KMS-11 (cell line): ENCODE measurements at regions not wholly inside any gene's neighbourhood (a gene's known extent, or its start where the extent isn't known, plus 50 kb on each side); places are given as distances from the start of the nearest gene placed in this dataset.

Experiments used
- H2AFZ ChIP-seq: fragments of 200-600 bp; sonication (generic); 2 replicates; pipeline ENCODE4 v1.6.1; 2016; ENCODE audit warnings: antibody characterized with exemption, mixed run types, low read depth
- H3K27ac ChIP-seq: fragments of 200-600 bp; sonication (generic); 2 replicates; pipeline ENCODE4 v1.6.1; 2016; ENCODE audit warnings: mild to moderate bottlenecking, mixed run types
- H3K27me3 ChIP-seq: fragments of 200-600 bp; sonication (generic); 2 replicates; pipeline ENCODE4 v1.6.1; 2017; ENCODE audit warnings: mild to moderate bottlenecking, low read depth, mixed run types, moderate library complexity; ENCODE audit not compliant: insufficient read depth
- H3K36me3 ChIP-seq: fragments of 200-600 bp; sonication (generic); 2 replicates; pipeline ENCODE4 v1.6.1; 2017; ENCODE audit warnings: mild to moderate bottlenecking, mixed run types; ENCODE audit not compliant: insufficient read depth
- H3K4me1 ChIP-seq: fragments of 200-600 bp; sonication (generic); 2 replicates; pipeline ENCODE4 v1.6.1; 2016; ENCODE audit warnings: mild to moderate bottlenecking, low read depth, mixed run types; ENCODE audit not compliant: poor library complexity, severe bottlenecking
- H3K4me2 ChIP-seq: fragments of 200-600 bp; sonication (generic); 2 replicates; pipeline ENCODE4 v1.7.0; 2016; ENCODE audit warnings: mild to moderate bottlenecking, mixed run types
- H3K4me3 ChIP-seq: fragments of 200-600 bp; sonication (generic); IDR thresholded peaks from 2 replicates; pipeline ENCODE4 v1.6.1; 2017; ENCODE audit warnings: low read depth, low read length, mixed read lengths; ENCODE audit not compliant: insufficient read depth
- H3K79me2 ChIP-seq: fragments of 200-600 bp; sonication (generic); 2 replicates; pipeline ENCODE4 v1.6.1; 2016; ENCODE audit warnings: low read depth, mixed run types; ENCODE audit not compliant: insufficient read depth
- H3K9ac ChIP-seq: fragments of 200-600 bp; sonication (generic); 2 replicates; pipeline ENCODE4 v1.6.1; 2016; ENCODE audit warnings: mild to moderate bottlenecking, mixed run types
- H4K20me1 ChIP-seq: fragments of 200-600 bp; sonication (generic); 2 replicates; pipeline ENCODE4 v1.6.1; 2016; ENCODE audit warnings: mild to moderate bottlenecking, mixed run types; ENCODE audit not compliant: insufficient read depth
- TF ChIP-seq, protein P1 (sequence below): fragments of 200-600 bp; sonication (generic); conservative IDR thresholded peaks from 2 replicates; pipeline ENCODE4 v1.6.1; 2017; ENCODE audit warnings: low read depth, mild to moderate bottlenecking, antibody characterized with exemption, low read length, moderate library complexity, mixed read lengths

DNA sequence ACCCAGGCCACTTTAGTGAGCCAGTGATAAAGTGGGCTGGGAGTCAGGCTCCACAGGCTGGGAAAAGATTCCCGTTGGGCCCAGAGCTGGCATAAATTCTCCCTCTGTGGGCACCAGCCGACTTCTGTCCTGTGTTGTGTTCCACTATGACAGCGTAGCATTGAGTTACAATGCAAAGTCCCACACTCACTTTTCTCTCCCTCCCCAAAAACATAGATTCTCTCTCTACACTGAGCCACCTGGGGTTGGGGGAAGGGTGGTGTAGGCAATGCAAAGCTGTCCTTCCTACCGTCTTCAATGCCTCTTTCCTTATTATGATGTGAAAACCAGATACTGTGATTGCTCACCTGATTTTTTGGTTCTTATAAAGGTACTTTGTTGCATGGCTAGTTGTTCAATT, 566.2 kb downstream of the RAPGEF2 start:
- Histone ChIP-seq H3K36me3 (no peaks in the 10 kb centered on the region), H4K20me1 (no peaks in the 10 kb centered on the region), H3K4me3 (no peak overlapping the region), H3K27me3 (no peaks in the 10 kb centered on the region), H3K9ac (no peak overlapping the region), H2AFZ (no peak overlapping the region), H3K4me1 (no peaks in the 10 kb centered on the region), H3K4me2 (no peak overlapping the region), H3K79me2 (no peaks in the 10 kb centered on the region), H3K27ac (no peak overlapping the region)
- TF ChIP-seq, protein P1, sequence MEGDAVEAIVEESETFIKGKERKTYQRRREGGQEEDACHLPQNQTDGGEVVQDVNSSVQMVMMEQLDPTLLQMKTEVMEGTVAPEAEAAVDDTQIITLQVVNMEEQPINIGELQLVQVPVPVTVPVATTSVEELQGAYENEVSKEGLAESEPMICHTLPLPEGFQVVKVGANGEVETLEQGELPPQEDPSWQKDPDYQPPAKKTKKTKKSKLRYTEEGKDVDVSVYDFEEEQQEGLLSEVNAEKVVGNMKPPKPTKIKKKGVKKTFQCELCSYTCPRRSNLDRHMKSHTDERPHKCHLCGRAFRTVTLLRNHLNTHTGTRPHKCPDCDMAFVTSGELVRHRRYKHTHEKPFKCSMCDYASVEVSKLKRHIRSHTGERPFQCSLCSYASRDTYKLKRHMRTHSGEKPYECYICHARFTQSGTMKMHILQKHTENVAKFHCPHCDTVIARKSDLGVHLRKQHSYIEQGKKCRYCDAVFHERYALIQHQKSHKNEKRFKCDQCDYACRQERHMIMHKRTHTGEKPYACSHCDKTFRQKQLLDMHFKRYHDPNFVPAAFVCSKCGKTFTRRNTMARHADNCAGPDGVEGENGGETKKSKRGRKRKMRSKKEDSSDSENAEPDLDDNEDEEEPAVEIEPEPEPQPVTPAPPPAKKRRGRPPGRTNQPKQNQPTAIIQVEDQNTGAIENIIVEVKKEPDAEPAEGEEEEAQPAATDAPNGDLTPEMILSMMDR: no peak

DNA sequence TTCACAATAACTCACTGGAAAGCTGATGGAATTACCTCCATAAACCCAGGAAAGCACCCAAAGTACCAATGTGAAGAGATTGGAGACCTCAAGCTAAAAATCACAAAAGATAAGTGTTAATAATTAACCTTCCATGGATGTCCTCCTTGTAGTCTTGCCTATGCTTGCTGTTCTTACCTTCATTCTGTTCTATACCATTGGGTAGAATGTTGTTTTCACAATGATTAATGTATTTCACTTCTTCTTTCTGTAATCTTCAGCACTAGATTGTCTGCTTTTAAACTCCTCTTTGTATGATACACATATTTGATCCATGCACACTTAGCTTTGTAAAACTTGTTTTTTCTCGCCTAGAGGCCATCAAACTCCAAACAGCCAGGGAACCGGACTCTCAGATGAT, 570.3 kb downstream of the RAPGEF2 start:
- Histone ChIP-seq H2AFZ (no peak overlapping the region), H3K27ac (no peak overlapping the region), H3K4me3 (no peak overlapping the region), H3K4me2 (no peak overlapping the region), H3K79me2 (no peaks in the 10 kb centered on the region), H3K9ac (no peak overlapping the region), H4K20me1 (no peaks in the 10 kb centered on the region), H3K4me1 (no peaks in the 10 kb centered on the region), H3K27me3 (no peaks in the 10 kb centered on the region), H3K36me3 (no peaks in the 10 kb centered on the region)
- TF ChIP-seq, protein P1: no peak

DNA sequence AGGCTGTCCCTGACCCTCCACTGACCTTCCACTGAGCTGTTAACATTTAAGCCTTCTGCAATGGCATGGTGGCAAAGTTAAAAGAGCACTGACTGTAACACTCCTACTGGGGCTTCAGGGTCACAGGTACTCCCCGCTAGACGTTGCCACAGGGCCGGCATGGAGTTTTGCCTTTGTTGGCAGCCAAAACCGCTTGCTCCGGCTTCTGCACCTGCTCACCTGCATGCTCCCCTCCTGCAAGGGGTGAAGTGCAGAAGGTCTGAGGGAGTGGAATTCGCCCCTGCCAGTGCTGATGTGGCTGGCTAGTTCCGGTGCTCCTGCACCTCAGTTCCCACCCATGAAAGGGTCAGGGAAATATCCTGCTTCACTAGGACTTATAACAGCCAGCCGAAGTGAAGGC, 571.4 kb downstream of the RAPGEF2 start:
- no peaks in the 10 kb centered on the region for H4K20me1 ChIP-seq
- no peak overlapping the region for H3K9ac ChIP-seq
- no peaks in the 10 kb centered on the region for H3K4me1 ChIP-seq
- no peaks in the 10 kb centered on the region for H3K27me3 ChIP-seq
- no peak overlapping the region for H3K4me2 ChIP-seq
- no peak overlapping the region for H3K4me3 ChIP-seq
- no peaks in the 10 kb centered on the region for H3K79me2 ChIP-seq
- no peaks in the 10 kb centered on the region for H3K36me3 ChIP-seq
- no peak overlapping the region for H2AFZ ChIP-seq
- no peak overlapping the region for H3K27ac ChIP-seq
- TF ChIP-seq, protein P1: no peak

DNA sequence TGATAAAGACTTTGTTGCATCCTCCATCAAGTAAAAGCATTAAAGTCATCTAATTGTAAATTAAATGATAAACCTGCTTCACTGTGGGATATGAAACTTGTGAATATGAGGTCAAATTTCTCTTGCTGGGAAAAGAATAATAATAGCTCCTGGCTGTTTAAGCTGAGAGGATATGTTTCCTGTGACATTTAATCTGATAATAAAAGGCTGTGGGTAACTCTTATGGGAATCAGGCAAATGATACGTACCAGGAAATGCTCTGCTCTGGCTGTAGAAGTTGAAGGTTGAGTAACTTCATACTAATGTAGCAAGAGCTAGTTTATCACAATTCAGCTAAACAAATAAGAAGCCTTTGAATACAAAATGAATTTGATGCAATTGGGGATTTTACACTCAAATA, 574.6 kb downstream of the RAPGEF2 start:
- TF ChIP-seq, protein P1: no peak
- Histone ChIP-seq H2AFZ (no peak overlapping the region), H3K4me1 (no peaks in the 10 kb centered on the region), H4K20me1 (no peaks in the 10 kb centered on the region), H3K79me2 (no peaks in the 10 kb centered on the region), H3K4me3 (no peak overlapping the region), H3K4me2 (no peak overlapping the region), H3K27ac (no peak overlapping the region), H3K36me3 (no peaks in the 10 kb centered on the region), H3K9ac (no peak overlapping the region), H3K27me3 (no peaks in the 10 kb centered on the region)

DNA sequence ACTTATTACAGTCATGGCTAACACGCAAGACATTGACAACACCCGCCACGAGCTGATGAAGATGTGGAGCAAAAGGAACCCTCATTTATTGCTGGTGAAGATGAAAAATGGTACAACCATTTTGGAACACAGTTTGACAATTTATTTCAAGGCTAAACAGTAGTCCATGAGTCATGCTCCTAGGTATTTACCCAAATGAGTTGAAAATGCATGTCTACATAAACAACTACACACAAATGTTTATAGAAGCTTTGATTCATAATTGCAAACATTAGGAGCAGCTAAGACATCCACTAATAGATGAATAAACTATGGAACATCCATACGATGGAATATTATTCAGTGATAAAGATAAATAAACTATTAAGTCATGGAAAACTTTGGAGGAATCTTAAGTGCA, 580.1 kb downstream of the RAPGEF2 start:
- no peak overlapping the region for H3K4me3 ChIP-seq
- no peaks in the 10 kb centered on the region for H3K27me3 ChIP-seq
- no peak overlapping the region for H3K27ac ChIP-seq
- no peaks in the 10 kb centered on the region for H3K4me1 ChIP-seq
- H2AFZ ChIP-seq: no peak overlapping the region
- TF ChIP-seq, protein P1: no peak
- H3K9ac ChIP-seq: no peak overlapping the region
- no peaks in the 10 kb centered on the region for H3K36me3 ChIP-seq
- H3K79me2 ChIP-seq: no peaks in the 10 kb centered on the region
- no peak overlapping the region for H3K4me2 ChIP-seq
- no peaks in the 10 kb centered on the region for H4K20me1 ChIP-seq
